HG02981 (cell line): ENCODE measurements at regions not wholly inside any gene's neighbourhood (a gene's known extent, or its start where the extent isn't known, plus 50 kb on each side); places are given as distances from the start of the nearest gene placed in this dataset.

Experiments
- ATAC-seq: cut with Tn5 transposase; IDR thresholded peaks from one replicate; pipeline ENCODE4 v1.9.1; 2021; ENCODE audit warnings: mild to moderate bottlenecking, moderate library complexity; ENCODE audit not compliant: unreplicated experiment

GRCh38 chr4:184879271-184879670, 53.5 kb upstream of the ACSL1 start:
- no peak for ATAC-seq

GRCh38 chr4:184882276-184882675, 56.5 kb upstream of the ACSL1 start:
- no peak for ATAC-seq

DNA sequence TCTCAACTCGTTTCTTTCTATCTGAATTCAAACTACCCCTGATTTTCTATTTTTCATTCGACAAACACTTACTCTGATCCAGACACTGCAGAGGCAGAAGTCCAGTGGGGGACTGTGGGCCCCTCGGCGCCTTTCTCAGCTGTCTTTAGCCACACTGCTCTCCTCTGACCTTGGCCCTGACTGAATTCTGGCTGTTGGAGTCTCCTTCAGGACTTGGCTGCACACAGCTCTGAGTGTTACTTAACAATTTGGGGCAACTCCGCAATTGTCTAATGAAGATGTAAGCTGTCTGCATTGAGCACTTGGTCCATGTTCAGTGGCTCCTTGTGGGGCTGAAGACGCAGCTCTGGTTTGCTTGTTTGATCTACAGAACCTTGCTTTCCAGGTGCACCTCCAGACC, 57.3 kb upstream of the ACSL1 start:
- no peak for ATAC-seq

DNA sequence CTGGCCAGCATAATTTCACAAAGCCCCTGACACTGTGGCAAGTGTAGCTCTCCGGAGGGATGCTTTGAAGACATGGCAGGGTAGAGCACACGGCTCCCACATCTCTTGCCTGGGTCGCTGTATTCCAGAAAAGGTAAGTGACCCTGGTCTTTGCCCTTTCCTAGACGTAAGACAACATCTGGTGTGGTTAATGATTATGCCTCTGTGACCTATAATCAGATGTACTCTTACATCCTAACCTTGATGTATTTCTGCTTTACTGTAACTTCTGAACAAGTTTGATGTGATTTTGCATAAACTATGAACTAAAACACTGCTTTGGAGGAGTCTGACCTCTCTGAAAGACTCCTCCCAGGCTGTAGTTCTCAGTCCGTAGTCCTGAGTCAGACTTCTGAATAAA, 59.1 kb upstream of the ACSL1 start:
- no peak for ATAC-seq

GRCh38 chr4:184885602-184886001, 59.8 kb upstream of the ACSL1 start:
- no peak for ATAC-seq

DNA sequence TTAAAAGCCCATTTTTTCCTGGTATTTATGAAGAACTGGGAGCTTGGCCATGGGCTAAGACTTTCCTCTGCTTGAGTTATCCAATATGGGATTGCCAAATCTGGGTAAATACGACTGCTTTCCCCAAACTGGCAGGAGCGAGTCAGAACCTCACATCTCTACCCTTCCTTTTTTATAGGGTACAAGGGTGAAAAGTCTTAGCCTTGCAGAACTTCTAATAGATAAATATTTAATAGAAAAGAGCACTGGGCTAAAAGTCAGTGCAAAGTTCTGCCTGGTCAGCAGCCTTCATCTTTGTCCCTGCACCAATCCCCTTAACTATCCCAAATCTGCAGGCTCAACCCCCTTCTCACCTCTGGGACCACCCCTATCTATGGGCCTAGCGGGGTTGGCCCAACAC, 61.6 kb upstream of the ACSL1 start:
- ATAC-seq, result no peak

- no peak for ATAC-seq
Measured at GRCh38 chr4:184887947-184888346, 62.2 kb upstream of the ACSL1 start.

GRCh38 chr4:184889666-184890335, 64.0 kb upstream of the ACSL1 start:
- ATAC-seq, result no peak

DNA sequence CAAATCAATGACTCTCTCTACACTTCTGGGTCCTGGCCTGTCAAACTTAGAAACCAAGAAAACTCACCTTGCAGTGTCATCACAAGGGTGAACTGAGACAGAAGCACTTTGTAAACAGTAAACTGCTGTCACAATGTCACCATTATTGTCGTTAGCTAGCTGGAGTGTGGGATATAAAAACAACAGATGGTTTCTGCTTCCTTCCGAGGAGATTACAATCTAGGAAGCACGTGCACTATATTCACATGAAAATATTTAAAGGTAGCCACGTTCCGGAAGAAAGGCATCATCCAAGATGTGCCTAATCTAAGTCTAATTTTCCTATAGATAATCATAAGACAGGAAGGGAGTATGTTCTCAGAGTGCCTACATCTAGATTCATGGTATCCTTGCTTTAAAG, 64.7 kb upstream of the ACSL1 start:
- no peak for ATAC-seq

GRCh38 chr4:184891816-184892397, 66.1 kb upstream of the ACSL1 start:
- ATAC-seq, result no peak

DNA sequence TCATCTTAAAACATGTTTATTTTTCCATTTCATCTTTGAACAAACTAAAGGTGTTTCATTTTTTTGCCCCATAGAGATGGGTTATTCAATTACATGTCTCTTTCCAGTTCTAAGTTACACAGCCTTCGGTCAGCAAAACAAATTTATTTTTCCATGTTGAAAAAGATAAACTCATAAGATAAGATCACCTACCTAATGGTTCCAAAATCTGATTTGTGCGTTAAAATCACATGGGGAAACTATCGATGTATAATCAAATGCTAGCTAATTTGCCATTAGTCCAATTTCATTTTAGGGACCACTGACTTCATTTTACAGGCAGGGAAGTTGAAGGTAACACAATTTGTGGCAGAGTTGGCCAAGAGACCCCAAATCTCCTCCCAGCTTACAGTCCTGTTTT, 67.2 kb upstream of the ACSL1 start:
- ATAC-seq, result no peak

DNA sequence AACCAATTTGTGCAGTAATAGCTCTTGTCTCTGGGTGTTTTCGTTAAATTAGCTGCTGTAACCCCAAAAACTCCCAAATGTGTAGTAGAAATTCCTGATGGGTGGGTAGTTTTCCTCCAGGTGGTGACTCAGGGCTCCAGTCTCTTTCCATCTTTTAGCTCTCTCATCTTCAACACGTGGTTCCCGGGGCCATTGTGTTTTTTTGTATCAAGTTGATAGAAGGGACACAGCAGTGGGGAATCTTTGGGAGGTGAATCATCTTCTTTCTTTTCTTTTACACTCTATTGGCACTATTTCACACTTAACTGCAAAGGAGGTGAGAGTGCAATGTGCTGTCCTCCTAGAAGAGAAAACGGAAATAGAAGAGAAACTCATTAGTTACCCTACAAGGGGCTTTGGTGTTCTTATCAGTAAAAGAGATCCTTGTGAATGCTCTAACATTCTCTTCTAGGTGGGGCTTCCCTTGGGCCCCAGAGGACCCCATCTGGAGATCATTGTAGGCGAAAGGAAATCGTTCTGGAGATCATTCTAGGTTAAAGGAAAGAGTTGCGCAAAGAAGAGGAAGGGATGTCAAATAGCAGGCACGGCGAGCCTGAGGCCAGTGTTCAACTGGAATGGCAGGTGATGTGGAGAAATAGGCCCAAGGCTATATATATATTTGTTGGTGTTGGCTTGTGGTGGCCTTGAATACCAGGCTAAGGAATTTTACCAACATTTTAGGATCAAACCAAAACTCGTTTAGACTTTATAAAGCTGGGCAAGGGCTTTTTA, 68.2 kb upstream of the ACSL1 start:
- no peak for ATAC-seq

- no peak for ATAC-seq
Measured at GRCh38 chr4:184895012-184895695, 69.4 kb upstream of the ACSL1 start.

DNA sequence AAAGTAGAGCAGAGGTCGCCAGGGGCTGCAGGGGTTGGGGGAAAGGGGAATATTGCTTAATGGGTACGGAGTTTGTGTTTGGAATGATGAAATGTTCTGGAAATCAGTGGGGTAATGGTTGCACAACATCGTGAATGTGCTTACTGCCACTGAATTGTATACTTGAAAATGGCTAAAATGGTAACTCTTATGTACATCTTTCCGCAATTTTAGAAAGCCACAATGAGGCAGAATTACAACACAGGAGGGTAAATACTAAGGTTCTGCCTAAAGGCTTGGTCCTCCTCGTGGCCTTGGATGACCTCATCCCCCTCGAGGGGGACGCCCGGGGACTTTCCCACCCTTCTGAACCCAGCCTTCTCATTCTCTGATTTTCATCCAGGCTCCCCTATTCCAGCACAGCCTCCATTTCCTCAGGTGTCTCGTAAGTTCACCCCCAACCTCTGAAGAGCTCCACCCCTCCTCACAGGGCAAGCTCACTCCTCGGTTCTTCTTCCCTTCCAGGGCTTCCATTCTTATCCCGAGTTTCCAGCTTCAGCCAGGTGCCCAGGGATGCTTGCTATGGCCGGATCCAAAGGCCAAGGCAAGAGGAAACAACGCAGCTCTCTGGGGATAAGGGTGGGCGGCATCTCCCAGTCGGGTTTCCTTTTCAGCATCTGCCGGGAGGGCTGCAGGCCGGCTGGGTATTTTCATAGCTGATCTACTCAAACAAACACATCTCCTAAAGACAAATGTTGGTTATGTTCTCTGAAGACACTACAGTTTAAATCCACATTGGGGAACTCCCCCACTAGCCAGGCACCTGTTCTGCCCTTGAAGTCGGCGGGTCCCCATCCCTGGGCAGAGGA, 71.3 kb upstream of the ACSL1 start:
- ATAC-seq, result peak; percentile 68

DNA sequence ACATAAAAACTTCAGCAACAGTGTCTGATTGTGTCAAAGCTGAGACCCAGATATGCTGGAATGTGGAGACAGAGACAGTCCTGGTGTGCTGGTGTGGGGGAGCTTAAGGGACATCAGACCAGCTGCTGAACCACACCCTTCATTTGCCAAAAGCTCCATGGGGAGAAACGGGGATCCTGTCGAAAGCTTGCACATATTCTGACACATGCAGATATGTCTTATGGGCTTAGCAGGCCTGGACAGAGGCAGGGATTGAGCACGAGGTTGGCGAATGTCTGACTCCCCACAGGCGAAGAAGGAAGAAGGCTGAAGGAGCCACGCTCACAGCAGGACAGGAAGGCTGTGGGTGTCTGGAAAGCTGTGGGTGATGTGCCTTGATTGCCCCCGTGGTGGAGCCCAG, 72.1 kb upstream of the ACSL1 start:
- no peak for ATAC-seq

DNA sequence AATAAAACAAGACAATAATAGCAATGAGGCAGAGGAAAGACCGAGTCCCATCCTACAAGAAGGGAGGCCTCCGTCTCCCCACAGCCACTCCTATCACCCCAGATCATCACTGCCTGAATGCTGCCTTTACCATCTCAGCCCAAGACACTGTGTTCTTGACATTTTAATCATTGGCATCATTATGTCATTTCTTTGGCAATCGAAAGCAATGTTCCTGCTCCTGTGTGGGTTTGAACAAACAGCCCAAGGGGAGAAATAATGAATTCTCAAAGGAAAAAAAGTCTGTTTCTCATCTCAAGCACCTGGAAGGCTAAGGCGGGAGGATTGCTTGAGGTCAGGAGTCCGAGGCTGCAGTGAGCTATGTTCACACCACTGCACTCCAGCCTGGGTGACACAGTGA, 73.0 kb upstream of the ACSL1 start:
- no peak for ATAC-seq

DNA sequence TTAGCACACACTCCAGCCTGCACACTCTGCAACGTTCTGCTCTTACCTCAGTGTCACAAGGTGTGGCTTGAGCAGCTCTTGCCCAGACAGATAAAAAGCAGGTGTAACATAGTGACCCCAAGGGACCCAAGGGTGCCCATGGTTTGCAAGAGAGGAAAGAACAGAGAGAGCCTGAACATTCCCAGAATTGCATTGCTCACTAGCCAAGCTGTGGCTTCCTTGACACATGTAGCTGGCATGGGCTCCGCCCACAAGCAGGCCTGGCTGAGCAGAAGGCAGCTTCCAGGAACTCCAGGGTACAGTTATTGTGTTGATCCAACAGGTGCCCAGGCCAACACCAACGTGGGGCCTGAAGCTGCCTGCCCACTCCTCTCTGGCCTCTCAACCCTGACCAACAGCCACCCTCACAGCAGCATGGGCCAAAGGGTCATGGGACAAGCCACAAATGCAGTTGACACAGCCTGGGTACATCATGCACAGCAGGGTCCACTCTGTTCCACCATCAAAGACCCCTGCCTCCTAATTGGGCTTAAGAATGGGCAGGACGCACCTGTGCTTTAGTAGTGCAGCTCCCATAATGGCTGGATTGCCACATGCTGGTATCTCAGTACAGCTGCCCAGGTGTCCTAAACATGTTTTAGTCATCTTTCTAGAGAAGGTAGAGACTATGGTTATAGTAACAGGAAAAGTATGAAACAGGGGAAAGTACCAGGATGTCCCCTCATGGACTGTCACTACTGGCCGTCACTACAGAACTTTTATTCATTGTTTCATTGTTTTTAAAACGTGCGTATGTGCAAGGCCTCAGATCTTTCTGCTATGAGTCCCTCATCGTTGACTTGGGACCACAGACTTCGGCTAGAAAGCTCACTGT, 73.7 kb upstream of the ACSL1 start:
- no peak for ATAC-seq

DNA sequence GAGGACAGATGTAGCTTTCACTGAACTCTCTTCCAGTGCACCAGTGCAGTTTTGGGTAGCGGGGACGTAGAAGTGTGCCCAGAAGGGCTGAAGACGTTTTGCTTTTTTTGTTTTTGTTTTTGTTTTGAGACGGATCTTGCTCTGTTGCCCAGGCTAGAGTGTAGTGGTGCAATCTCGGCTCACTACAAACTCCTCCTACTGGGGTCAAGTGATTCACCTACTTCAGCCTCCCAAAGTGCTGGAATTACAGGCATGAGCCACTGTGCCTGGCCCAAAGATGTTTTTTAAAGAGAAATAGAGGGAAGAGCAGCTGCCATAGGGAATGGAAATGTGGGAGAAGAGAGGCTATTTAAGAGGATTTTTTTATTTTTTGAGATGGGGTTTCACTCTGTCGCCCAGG, 74.4 kb upstream of the ACSL1 start:
- no peak for ATAC-seq

DNA sequence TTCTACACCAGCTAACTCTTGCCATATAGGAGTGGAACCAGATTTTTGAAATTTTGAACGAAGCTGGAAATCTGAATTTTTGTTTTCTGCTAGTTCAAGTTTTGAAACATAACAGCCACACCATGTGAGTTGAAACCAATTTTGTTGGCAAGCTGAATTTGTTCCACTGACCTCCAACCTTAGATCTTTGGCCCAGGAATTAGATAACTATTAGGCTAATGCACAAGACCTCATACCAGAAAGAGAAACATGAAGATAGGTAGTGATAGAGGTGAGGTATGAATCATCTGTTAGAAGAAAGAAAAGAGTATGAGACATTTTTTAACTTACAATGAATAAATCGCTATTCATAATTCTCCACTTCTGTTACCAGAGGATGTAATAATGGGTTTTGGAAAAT, 76.8 kb upstream of the ACSL1 start:
- ATAC-seq, result no peak
